ENCODE measurements at regions not wholly inside any gene's neighbourhood (a gene's known extent, or its start where the extent isn't known, plus 50 kb on each side); places are given as distances from the start of the nearest gene placed in this dataset.

DNA sequence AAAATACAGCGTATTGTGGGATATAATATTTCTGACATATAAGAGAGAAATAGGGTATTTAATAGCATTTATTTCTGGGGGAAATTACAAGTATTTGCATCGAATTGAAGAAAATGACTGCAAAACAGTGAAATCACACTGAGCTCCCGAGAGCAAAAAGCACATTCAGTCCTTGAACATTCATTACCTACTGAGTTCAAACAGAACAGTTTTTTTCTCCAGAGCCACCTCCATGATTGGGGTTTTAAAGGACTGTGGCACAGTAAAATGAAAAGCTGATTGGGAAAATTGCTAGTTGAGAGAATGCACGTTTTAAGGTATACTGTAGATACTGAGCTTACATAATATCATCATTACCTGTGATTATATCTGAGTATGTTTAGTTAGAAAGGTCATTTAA, 58.0 kb upstream of the TRPC4 start:
- Mint-ChIP-seq H3K36me3 (ENCODE audit: low read depth) (no peaks in the 10 kb centered on the region), H3K4me3 (no peak overlapping the region), H3K4me1 (no peaks in the 10 kb centered on the region; the same call in 2 of the 3 replicates), H3K27me3 (ENCODE audit: insufficient read depth, low read depth, poor library complexity) (peaks cover 1% of the 10 kb centered on the region), H3K27ac (no peak overlapping the region), H3K9me3 (no peaks in the 10 kb centered on the region)
- no peak for TF ChIP-seq ZNF331 (CRISPR knock-in tag; IDR thresholded peaks at IDR 0.05; ENCODE audit: low read depth)
- H3K4me2 ChIP-seq, result no peak overlapping the region
- ATAC-seq (no peak), DNase-seq (ENCODE audit: low spot score) (no peak)
- H4K20me1 ChIP-seq (replicated peaks; ENCODE audit: insufficient read depth), result no peaks in the 10 kb centered on the region
- H2AFZ ChIP-seq, result no peak overlapping the region
- no peaks in the 10 kb centered on the region for H3K4me1 ChIP-seq (ENCODE audit: insufficient read depth)
- no peak overlapping the region for H3K27ac ChIP-seq (ENCODE audit: low read depth)
- no peaks in the 10 kb centered on the region for H3F3A ChIP-seq (replicated peaks; ENCODE audit: low read depth)
- H3K9me2 ChIP-seq (ENCODE audit: insufficient read depth), result no peaks in the 10 kb centered on the region
- H3K36me3 ChIP-seq (ENCODE audit: insufficient read depth), result no peaks in the 10 kb centered on the region
- no peak overlapping the region for H3K4me3 ChIP-seq
- no peaks in the 10 kb centered on the region for H3K27me3 ChIP-seq (ENCODE audit: insufficient read depth)
- H3K79me2 ChIP-seq (replicated peaks; ENCODE audit: insufficient read depth), result no peaks in the 10 kb centered on the region

DNA sequence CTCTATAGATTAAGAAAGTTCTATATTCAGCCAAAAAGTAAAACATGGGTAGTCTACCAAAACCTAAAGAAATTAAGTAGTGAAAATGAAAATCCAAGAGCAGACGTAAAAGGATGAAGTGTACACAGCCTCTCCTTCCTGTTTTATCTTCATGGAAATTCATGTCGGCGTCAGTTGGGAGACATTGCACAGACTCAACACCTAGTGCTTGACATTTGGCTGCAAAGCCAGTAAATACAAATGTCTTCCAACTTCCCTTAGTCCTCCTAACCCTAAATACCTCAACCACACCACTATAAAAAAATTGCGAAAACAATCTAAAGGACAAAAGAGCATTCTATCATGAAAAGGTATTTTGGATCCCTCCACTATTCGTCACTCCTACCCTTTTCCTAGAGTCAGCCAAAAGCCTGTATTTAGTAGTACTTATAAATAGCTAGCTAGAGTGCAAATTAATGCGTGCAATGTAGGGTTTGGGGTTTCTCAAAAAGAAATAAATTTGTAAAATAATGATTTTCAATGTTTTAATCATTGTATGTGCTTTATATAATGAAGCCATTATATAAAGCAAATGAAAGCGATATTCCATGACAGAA, 56.4 kb upstream of the TRPC4 start:
- Histone ChIP-seq H3F3A (replicated peaks; ENCODE audit: low read depth) (no peaks in the 10 kb centered on the region), H3K79me2 (replicated peaks; ENCODE audit: insufficient read depth) (no peaks in the 10 kb centered on the region), H3K9me2 (ENCODE audit: insufficient read depth) (no peaks in the 10 kb centered on the region), H2AFZ (no peak overlapping the region), H3K36me3 (ENCODE audit: insufficient read depth) (no peaks in the 10 kb centered on the region), H4K20me1 (replicated peaks; ENCODE audit: insufficient read depth) (no peaks in the 10 kb centered on the region), H3K4me1 (ENCODE audit: insufficient read depth) (no peaks in the 10 kb centered on the region), H3K4me2 (no peak overlapping the region), H3K27ac (ENCODE audit: low read depth) (no peak overlapping the region), H3K27me3 (ENCODE audit: insufficient read depth) (no peaks in the 10 kb centered on the region), H3K4me3 (no peak overlapping the region)
- H3K4me3 Mint-ChIP-seq, result no peak overlapping the region
- DNase-seq (ENCODE audit: low spot score) (no peak), ATAC-seq (no peak)
- TF ChIP-seq, protein P1, sequence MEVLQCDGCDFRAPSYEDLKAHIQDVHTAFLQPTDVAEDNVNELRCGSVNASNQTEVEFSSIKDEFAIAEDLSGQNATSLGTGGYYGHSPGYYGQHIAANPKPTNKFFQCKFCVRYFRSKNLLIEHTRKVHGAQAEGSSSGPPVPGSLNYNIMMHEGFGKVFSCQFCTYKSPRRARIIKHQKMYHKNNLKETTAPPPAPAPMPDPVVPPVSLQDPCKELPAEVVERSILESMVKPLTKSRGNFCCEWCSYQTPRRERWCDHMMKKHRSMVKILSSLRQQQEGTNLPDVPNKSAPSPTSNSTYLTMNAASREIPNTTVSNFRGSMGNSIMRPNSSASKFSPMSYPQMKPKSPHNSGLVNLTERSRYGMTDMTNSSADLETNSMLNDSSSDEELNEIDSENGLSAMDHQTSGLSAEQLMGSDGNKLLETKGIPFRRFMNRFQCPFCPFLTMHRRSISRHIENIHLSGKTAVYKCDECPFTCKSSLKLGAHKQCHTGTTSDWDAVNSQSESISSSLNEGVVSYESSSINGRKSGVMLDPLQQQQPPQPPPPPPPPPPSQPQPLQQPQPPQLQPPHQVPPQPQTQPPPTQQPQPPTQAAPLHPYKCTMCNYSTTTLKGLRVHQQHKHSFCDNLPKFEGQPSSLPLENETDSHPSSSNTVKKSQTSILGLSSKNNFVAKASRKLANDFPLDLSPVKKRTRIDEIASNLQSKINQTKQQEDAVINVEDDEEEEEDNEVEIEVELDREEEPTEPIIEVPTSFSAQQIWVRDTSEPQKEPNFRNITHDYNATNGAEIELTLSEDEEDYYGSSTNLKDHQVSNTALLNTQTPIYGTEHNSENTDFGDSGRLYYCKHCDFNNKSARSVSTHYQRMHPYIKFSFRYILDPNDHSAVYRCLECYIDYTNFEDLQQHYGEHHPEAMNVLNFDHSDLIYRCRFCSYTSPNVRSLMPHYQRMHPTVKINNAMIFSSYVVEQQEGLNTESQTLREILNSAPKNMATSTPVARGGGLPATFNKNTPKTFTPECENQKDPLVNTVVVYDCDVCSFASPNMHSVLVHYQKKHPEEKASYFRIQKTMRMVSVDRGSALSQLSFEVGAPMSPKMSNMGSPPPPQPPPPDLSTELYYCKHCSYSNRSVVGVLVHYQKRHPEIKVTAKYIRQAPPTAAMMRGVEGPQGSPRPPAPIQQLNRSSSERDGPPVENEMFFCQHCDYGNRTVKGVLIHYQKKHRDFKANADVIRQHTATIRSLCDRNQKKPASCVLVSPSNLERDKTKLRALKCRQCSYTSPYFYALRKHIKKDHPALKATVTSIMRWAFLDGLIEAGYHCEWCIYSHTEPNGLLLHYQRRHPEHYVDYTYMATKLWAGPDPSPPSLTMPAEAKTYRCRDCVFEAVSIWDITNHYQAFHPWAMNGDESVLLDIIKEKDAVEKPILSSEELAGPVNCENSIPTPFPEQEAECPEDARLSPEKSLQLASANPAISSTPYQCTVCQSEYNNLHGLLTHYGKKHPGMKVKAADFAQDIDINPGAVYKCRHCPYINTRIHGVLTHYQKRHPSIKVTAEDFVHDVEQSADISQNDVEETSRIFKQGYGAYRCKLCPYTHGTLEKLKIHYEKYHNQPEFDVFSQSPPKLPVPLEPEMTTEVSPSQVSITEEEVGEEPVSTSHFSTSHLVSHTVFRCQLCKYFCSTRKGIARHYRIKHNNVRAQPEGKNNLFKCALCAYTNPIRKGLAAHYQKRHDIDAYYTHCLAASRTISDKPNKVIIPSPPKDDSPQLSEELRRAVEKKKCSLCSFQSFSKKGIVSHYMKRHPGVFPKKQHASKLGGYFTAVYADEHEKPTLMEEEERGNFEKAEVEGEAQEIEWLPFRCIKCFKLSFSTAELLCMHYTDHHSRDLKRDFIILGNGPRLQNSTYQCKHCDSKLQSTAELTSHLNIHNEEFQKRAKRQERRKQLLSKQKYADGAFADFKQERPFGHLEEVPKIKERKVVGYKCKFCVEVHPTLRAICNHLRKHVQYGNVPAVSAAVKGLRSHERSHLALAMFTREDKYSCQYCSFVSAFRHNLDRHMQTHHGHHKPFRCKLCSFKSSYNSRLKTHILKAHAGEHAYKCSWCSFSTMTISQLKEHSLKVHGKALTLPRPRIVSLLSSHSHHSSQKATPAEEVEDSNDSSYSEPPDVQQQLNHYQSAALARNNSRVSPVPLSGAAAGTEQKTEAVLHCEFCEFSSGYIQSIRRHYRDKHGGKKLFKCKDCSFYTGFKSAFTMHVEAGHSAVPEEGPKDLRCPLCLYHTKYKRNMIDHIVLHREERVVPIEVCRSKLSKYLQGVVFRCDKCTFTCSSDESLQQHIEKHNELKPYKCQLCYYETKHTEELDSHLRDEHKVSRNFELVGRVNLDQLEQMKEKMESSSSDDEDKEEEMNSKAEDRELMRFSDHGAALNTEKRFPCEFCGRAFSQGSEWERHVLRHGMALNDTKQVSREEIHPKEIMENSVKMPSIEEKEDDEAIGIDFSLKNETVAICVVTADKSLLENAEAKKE (CRISPR knock-in tag; IDR thresholded peaks at IDR 0.05), result no peak
- TF ChIP-seq EZH2phosphoT487 (IDR thresholded peaks at IDR 0.05; ENCODE audit: unreplicated experiment), result no peak
- TF ChIP-seq JUNB (IDR thresholded peaks at IDR 0.05; ENCODE audit: unreplicated experiment), result no peak
- TF ChIP-seq NANOG (IDR thresholded peaks at IDR 0.05; ENCODE audit: borderline replicate concordance), result no peak
- H3K27me3 Mint-ChIP-seq (ENCODE audit: insufficient read depth, low read depth, poor library complexity), result no peaks in the 10 kb centered on the region
- no peaks in the 10 kb centered on the region for H3K4me1 Mint-ChIP-seq
- H3K9me3 Mint-ChIP-seq, result no peaks in the 10 kb centered on the region
- H3K27ac Mint-ChIP-seq, result no peak overlapping the region
- no peaks in the 10 kb centered on the region for H3K36me3 Mint-ChIP-seq (ENCODE audit: low read depth)
